HS-5 (cell line): ENCODE measurements at regions not wholly inside any gene's neighbourhood (a gene's known extent, or its start where the extent isn't known, plus 50 kb on each side); places are given as distances from the start of the nearest gene placed in this dataset.
"Not testable (repeated sequence)": the region's sequence is repeated elsewhere in the genome, so short reads cannot be mapped to it uniquely, and the experiment has no call there.

Source experiments
- DNase-seq: peaks from one replicate; pipeline ENCODE4 v3.0.0-alpha.2; 2012; ENCODE audit warnings: low read depth

DNA sequence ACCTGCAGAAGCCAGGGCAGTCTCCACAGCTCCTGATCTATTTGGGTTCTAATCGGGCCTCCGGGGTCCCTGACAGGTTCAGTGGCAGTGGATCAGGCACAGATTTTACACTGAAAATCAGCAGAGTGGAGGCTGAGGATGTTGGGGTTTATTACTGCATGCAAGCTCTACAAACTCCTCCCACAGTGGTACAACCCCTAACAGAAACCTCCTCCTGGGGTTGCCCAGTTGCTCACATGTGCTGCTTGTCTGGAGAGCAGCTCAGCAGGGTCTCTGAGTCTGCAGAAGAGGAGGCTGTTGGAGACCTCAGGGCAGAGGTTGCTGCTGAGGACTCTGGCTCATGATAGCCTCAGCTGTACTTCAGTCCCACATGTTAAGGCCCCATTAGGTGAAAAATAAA, 1269.1 kb downstream of the RPIA start:
- DNase-seq, result not testable (repeated sequence)

DNA sequence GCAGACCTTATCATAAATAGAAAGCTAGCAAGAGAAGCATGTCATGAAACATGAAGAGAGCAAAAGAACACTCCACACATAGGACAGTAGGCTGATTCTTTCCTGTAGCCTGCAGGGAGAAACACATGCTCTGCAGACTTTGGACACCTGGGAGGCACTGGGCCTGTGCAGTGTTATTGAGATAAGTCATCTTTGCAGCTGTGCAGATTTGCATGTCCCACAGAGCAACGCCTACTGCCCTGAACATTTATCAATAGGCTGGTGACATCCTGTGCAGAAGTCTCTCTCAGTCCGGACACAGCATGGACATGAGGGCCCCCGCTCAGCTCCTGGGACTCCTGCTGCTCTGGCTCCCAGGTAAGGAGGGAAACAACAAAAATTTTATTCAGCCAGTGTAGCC, 1277.1 kb downstream of the RPIA start:
- not testable (repeated sequence) for DNase-seq

DNA sequence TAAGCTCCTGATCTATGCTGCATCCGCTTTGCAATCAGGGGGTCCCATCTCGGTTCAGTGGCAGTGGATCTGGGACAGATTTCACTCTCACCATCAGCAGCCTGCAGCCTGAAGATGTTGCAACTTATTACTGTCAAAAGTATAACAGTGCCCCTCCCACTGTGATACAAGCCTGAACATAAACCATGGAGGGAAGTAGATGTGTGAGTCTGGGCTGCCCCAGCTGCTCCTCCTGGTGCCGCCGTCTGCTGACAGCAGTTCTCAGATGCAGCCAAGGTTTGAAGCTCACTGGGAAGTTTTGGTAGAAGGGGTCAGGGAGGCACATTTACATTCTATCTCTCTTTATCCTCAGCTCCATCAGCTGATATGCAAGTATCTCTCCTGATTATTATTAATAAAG, 1277.7 kb downstream of the RPIA start:
- not testable (repeated sequence) for DNase-seq

DNA sequence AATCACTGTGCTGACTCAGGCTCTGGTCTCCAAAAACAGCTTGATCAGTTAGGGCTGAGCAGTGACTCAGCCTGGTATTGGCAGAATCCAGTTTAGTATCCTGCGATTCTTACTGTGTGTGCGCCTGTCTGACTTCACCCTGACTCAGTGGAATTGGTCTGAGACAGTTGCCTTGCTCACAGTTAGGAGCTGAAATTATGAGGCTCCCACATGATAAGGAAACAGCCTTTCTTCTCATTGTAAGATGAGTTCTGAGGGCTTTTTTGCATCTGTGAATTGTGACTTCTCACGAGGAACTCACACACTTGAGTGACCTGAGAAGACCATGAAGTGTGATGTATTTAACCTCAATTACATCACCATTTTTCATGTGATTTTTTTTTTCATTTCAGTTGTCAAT, 1282.4 kb downstream of the RPIA start:
- DNase-seq, result peak; percentile 36

DNA sequence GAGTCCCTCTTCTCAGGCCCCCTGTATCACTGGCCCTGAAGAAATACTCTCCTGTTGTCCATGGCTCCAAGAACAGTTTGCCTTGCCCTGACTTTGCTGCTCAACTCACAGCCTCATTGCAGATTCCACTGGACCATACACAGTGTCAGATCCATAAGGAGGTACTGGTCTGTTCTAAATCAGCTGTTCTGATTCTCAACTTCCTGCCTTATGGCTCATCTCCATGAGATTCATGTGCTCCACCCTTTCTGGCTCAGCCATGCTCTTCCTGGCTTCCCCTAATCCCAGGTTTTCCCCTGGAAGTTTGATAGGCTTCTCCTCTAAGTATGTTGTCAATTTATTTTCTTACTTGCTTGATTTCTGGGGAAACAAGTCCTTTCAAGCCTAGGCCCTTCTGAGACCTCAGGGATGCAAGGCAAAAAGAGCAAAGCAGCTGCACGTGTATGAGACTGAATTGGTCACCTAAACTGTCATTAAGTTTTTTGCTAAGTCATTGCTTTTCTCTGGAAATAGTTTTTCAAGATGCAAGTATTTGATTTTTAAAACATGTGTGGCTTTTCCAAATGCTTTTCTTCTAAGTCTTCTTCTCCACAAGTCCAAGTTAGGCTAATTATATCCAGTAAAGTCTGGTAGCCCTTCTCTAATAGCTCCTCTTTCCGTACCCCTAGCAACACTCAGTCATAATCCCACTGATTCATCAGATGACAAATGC, 1288.5 kb downstream of the RPIA start:
- DNase-seq, result not testable (repeated sequence)

DNA sequence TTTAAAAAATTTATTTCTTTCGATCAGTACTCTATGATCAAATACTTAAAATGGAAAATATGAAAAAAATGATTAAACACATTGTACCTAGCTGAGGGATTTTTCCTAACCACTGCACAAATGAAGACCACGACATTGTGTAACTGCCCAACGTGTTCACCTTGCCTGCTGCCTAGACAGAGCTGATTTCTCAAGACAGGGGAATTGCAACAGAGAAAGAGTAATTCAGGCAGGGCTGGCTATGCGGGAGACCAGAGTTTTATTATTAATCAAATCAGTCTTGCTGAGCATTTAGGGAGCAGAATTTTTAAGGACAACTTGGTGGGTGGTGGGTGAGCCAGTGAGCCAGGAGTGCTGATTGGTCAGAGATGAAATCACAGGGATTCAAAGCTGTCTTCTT, 1290.8 kb downstream of the RPIA start:
- DNase-seq, result not testable (repeated sequence)

DNA sequence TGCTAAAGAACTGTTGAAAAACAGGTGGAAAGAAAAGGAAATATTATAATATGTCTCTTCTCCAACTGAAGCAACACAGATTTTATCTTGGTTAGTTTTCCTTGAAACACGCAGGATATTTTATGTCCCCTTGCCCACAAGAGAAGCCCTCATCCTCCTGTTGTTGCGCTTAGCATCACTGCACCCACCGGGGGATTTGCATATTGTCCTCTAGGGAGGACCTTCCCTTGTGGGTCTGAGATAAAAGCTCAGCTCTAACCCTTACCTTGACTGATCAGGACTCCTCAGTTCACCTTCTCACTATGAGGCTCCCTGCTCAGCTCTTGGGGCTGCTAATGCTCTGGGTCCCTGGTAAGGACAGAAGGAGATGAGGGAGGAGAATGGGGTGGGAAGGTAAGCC, 1294.2 kb downstream of the RPIA start:
- DNase-seq, result not testable (repeated sequence)

DNA sequence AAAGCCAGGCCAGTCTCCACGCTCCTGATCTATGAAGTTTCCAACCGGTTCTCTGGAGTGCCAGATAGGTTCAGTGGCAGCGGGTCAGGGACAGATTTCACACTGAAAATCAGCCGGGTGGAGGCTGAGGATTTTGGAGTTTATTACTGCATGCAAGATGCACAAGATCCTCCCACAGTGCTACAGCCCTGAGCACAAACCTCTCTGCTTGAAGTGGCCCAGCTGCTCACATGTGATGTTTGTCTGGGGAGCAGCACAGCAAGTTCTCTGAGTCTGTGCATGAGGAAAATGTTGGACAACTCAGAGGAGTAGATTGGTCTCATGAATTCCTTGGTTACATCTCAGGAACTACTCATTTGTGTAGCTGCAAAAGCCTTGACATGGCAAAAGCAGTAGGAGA, 1295.1 kb downstream of the RPIA start:
- not testable (repeated sequence) for DNase-seq

DNA sequence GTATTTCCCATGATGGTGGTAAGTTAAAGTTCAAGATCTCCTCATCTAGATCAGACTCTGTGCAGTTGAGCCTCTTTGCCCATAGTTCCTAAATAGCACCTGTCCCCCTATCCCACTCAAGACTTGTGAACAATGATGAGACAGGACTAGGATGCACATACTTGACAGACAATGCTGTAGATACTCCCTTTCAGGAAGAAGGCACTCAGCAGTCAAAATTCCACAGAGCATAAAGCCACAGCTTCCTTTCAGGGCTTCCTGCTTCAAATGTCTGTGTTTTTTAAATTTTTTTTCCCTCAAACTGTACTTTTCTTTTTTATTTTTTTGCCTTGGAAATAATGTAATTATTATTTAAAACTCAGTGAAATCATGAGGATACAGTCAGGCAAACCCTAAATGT, 1305.3 kb downstream of the RPIA start:
- not testable (repeated sequence) for DNase-seq

DNA sequence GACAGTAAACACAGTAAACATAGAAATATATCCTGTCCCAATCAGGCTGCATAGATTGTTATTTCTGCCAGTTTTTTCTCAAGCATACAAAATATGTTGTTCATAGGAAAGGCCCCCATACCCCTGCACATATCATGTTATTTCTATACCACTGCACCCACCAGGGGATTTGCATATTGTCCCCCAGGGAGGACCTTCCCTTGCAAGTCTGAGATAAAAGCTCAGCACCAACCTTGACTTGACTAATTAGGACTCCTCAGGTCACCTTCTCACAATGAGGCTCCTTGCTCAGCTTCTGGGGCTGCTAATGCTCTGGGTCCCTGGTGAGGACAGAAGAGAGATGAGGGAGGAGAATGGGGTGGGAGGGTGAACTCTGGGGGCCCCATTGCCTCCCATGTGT, 1313.1 kb downstream of the RPIA start:
- DNase-seq, result not testable (repeated sequence)

DNA sequence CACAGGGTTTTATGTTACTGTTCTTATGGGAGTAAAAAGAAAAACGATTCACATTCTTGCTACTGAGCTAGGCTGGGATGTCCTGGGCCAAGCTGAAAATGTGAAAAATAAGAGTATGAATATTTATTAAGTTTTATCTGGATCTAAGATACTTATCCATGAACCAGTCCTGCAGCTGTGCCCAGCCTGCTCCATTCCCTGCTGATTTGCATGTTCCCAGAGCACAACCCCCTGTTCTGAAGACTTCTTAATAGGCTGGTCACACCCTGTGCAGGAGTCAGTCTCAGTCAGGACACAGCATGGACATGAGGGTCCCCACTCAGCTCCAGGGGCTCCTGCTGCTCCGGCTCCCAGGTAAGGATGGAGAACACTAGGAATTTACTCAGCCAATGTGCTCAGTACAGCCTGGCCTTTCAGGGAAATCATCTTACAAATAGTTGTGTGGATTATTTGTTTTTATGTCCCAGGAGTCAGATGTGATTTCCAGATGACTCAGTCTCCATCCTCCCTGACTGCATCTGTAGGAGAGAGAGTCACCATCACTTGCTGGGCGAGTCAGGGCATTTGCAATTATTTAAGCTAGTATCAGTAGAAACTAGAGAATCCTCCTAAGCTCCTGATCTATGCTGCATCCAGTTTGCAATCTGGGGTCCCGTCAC, 1319.1 kb downstream of the RPIA start:
- DNase-seq, result not testable (repeated sequence)

DNA sequence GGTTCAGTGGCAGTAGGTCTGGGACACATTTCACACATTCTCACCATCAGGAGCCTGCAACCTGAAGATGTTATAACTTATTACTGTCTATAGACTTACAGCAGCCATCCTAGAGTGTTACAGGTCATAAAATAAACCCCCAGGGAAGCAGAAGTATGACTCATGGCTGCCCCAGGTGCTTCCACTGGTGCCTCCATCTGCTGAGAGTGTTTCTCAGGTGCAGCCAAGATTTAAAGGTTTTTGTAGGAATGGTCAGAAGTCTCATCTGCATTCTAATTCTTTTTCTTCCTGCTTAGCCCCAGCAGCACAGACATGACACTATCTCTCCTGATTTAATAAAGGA, 1319.6 kb downstream of the RPIA start:
- DNase-seq, result not testable (repeated sequence)

DNA sequence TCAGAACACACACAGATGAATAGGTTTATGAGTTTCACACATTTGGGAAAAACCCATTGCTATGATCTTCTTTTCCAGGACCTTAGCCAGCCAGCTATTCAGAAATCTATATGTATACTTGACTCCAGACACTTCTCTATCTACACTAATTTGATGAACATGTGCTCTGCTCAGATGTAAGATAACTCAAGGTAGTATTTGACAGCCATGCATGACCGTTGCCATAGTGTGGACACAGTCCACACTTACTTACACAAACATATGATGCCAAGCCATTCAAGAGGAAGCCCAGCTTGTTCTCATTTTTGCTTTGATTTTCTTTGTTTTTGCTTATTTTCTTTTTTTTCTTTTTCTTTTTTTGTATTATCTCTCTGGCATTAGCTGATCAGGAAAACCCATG, 1328.4 kb downstream of the RPIA start:
- DNase-seq, result not testable (repeated sequence)

DNA sequence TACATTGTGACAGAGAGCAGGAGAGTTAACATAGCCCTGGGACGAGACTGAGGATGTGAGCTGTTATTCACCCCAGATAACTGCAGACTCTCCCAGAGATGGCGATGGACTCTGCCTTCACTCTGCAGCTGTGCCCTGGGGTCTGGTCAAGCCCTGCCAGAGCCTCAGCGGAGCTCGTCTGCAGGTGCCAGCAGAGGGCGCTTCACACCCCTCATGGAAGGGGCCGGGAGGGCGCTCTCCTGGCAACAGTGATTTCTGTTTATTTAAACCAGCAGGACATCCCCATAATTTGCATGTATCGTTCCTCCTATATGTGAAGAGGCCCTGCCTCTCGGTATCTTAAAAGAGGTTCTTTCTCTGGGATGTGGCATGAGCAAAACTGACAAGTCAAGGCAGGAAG, 1329.8 kb downstream of the RPIA start:
- not testable (repeated sequence) for DNase-seq

DNA sequence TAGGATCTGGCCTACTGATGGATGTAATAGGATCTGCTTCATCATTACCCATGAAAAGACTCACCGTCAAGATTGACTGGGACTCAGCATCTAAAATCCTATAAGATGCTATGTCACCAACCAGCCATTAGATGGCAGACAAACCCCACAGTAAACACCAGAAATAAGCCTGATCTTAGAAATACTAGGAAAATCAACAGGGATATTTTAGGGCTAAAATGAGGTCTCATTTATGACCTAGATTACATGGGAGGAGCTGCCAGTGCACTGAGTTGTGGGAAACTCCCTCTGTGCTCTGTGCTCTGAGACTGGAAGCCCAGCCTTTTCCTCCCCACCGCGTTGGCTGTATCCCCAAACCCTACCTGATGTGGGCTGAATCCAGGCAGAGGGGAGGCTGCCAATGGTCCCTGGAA, 1335.8 kb downstream of the RPIA start:
- not testable (repeated sequence) for DNase-seq

DNA sequence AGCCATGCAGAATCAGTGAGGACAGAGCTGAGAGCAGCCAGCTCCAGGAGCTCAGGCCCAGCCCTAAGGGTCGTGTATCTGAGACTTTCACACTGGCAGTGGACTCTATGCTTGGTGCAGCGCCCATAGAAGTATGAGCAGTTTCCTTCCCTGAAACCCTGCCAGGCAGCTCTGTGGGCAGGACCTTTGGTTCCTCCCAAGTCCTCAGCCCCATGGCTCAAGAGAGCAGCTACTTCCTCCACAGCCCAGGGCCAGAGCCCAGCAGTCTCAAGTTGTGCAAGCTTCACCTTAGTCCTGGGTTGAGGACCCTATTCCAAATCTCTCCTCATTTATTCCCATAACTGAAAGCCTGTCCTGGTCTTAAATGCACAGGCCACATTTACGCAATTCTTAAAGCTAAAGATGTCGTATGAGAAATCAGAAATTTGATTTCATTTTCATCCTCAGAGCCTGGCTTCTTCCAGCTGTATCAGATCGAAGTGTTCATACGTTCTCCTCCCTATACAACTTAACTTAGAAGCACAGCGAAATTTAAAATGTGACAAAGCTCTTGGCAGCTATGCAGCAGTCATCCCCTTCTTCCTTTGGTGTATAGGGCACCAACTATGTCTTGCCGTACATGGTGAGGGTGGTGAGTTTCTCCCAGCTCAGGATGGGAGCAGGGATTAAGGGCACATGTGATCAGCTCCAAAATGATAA, 1337.1 kb downstream of the RPIA start:
- DNase-seq, result not testable (repeated sequence)

DNA sequence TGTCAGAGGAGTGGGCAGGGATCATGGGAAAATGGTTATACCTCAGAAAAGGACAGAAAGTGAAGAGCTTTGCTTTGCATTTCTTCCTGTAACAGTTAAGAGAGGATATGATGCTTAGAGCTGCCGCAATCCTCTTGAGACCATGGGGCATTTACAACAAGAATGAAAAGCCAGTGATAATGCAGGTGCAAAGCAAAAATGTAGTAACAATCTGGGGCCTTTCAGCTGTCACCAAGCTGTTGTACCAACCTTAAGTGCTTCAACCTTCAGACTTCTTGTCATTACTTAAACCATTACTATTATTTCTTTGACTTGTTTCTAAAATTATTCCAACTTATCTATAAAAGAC, 1337.6 kb downstream of the RPIA start:
- DNase-seq, result not testable (repeated sequence)

DNA sequence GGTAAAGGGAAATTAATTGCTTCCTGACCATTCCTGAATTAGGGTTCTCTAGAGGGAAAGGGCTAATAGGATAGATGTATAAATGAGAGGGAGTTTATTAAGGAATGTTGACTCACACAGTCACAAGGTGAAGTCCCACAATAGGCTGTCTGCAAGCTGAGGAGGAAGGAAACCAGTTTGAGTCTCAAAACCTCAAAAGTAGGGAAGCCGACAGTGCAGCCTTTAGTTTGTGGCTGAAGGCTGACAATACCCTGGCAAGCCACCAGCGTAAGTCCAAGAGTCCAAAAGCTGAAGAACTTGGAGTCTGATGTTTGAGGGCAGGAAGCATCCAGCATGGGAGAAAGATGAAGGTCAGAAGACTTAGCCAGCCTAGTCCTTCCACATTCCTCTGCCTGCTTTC, 1340.8 kb downstream of the RPIA start:
- not testable (repeated sequence) for DNase-seq

DNA sequence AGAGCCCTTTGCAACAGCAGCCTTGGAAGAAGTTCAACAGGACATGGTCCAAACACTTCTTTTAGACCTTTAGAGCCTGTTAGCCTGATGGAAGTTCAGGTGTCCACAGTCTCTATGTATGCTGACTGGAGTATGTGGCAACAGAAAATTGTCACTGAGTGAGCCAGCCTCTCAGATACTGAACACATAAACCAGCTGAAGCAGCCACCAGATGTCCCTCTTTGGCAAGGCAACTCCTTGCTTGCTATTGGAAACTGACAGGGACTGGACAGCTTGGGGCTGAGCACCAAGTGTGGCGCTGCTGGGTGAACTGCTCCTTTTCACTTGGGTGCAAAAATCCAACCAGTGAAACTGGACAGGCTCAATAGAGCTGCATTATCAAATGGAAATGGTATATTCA, 1344.9 kb downstream of the RPIA start:
- not testable (repeated sequence) for DNase-seq

DNA sequence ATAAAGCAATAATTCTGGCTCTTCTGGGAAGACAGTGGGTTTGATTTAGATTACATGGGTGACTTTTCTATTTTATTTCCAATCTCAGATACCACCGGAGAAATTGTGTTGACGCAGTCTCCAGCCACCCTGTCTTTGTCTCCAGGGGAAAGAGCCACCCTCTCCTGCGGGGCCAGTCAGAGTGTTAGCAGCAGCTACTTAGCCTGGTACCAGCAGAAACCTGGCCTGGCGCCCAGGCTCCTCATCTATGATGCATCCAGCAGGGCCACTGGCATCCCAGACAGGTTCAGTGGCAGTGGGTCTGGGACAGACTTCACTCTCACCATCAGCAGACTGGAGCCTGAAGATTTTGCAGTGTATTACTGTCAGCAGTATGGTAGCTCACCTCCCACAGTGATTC, 1347.6 kb downstream of the RPIA start:
- not testable (repeated sequence) for DNase-seq

DNA sequence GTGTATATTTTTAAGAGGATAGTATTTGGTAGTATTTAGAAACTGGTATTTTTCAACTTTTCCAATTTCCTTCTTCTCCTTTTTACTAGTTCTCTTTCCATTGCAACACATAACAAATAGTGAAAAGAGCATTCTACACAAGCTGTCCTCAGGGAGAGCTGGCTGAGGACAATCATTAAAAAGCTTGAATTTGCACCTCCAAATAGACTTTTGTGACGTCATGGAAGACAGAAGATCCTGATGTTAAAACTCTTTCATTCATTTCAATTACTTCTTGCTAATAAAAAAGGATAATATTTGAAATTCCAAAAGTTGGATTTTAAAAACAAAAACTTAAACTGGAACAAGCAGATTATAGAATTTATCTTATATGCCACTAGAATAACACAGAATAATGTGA, 1356.3 kb downstream of the RPIA start:
- DNase-seq, result not testable (repeated sequence)

DNA sequence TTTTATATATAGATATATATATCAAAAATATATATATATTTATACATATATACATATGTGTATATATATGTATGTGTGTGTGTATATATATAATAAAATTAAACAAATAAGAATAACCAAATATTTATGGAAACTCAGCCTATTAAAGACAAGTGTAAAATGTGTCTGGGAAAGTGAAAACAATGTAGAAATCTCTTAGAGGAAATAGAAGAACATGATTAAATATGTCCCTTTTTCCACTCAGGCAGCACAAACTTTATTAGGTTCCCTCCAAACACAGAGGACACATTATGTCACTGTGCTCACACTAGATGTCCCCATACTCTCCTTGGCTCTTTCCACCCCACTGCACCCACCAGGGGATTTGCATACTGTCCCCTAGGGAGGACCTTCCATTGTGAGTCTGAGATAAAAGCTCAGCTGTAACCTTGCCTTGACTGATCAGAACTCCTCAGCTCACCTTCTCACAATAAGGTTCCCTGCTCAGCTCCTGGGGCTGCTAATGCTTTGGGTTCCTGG, 1360.7 kb downstream of the RPIA start:
- not testable (repeated sequence) for DNase-seq

DNA sequence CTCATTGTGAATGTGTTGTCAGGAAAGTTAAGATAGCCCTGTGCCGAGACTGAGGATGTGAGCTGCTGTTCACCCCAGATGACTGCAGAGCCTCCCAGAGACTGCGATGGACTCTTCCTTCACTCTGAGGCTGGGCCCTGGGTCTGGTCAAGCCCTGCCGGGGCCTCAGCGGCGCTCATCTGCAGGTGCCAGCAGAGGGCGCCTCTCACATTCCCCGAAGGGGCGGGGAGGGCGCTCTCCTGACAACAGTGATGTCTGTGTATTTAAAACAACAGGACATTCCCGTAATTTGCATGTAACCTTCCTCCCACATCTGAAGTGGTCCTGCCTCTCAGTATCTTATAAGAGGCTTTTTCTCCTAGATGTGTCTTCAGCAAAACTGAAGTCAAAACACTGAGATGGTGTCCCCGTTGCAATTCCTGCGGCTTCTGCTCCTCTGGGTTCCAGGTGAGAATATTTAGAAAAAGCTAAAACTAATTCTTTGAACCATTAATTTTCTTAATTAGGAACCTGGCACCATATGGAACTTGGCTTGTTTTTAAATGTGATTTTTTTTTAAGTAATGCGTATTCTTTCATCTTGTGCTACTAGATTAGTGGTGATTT, 1377.9 kb downstream of the RPIA start:
- DNase-seq, result no peak
